ENCODE measurements at regions not wholly inside any gene's neighbourhood (a gene's known extent, or its start where the extent isn't known, plus 50 kb on each side); places are given as distances from the start of the nearest gene placed in this dataset.

DNA sequence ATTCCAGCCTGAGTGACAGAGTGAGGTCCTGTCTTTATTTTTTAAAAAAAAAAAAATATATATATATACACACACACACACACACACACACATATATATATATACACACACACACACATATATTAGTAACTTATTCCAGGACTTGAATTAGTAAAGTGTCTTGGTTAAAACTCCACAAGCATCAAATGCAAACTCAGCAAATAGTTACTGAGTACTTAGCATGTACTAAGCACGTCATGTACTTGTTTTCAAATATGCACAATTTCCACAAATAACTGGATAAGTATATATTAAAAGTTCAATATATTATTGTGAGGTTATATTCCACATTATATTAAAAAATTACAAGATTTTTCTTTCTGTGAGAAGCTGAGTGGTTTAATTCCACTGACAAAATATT is 304.7 kb downstream of the ZEB2 start:
- DNase-seq (ENCODE audit: low read depth): no peak

GRCh38 chr2:144213797-144214196 is 306.1 kb downstream of the ZEB2 start:
- no peak for DNase-seq (ENCODE audit: low read depth)

- DNase-seq (ENCODE audit: low read depth): no peak
Observed at GRCh38 chr2:144211826-144212225, 308.1 kb downstream of the ZEB2 start.

- no peak for DNase-seq (ENCODE audit: low read depth)
Observed at GRCh38 chr2:144211065-144211464, 308.9 kb downstream of the ZEB2 start.

DNA sequence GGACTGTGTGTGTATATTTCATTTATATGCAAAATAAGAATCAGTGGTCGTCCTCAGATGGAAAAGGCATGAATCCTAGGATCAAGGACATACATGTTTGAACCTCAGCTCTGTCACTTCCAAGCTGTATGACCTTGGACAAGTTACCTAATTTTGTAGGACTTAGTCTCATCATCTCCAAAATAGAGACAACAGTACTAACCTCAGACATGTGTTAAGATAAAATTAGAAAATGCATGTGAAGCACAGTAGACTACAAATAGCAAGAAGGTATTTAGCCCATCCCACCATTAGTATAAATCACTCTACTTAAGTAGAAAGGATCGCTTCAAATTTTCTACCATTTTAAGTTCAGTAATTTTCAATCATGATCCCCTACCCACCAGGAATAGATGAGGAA is 309.8 kb downstream of the ZEB2 start:
- DNase-seq (ENCODE audit: low read depth): no peak

DNA sequence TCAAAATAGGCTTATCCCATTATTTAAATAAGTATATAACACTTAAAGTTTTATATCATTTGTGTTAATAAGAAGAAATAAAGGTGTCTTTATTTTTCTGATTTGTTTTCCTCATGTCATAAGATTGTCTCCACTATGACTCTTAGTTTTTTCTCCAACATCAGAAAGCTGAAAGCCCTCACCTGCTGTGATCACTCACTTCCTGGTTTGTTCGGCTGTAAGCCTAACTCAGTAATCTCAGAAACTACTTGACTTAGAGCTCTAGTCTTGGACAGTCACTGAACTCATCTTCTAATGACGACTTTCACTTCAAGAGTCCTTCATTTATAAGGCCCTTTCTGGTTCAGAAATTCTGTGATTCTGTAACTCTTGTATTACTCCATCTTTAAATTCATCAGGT is 311.0 kb downstream of the ZEB2 start:
- no peak for DNase-seq (ENCODE audit: low read depth)

GRCh38 chr2:144206019-144206418 is 313.9 kb downstream of the ZEB2 start:
- no peak for DNase-seq (ENCODE audit: low read depth)

GRCh38 chr2:144201868-144202468 is 318.0 kb downstream of the ZEB2 start:
- DNase-seq (ENCODE audit: low read depth): no peak

DNA sequence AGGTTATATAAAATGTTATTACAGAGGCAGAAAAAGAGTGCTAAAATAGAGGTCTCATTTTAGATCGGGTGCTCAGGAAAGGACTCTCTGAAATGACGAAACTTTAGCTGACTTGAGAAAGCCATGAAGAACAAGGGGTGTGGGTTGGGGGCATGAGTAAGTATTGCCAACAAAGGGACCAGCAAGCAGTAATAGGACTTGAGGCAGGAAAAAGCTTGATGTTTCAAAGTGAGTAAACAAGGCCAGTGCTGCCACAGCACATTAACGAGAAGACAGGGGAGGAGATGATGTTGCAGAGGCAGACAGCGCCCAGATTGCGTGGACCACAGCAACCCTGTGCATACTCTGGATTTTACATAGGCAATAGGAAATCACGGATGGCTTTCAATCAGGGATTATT is 318.8 kb downstream of the ZEB2 start:
- DNase-seq (ENCODE audit: low read depth): no peak

GRCh38 chr2:144198116-144198515 is 321.8 kb downstream of the ZEB2 start:
- no peak for DNase-seq (ENCODE audit: low read depth)

DNA sequence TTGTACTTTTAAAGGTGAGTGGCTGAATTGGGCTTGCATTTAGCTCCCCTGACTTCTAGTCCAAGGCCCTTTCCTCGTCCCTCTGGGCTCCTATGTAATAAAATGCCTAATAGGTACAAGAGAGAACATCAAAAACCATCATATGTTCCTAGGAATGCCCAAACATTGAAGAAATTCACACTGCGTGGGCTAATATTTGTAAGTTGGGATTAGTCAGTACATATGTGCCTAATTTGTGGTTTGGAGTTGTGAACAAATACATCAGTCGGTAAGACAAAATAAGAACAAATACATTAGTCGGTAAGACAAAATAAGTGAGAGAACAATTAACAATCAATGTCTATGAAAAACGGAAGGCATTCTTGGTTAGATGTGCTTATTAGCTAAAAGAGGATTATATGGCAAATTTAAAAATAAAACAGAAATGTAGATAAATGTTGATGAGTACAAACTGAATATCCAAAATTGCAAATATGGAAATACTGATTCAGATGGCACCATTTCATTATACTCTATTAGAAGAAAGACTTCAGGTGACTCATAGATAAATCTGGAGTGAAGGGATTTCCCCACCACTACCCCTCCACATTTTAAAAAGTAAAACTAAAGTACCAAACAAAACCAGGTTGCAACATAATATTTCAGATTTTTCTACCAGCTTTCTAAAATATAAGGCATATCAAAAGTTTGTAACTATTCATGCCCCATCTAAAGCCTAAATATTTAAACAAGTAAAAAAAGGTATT is 325.4 kb downstream of the ZEB2 start:
- DNase-seq (ENCODE audit: low read depth): no peak

- DNase-seq (ENCODE audit: low read depth): no peak
Observed at GRCh38 chr2:144190908-144191605, 328.9 kb downstream of the ZEB2 start.

- peak; percentile 54 for DNase-seq (ENCODE audit: low read depth)
Observed at GRCh38 chr2:144183727-144184126, 336.2 kb downstream of the ZEB2 start.

DNA sequence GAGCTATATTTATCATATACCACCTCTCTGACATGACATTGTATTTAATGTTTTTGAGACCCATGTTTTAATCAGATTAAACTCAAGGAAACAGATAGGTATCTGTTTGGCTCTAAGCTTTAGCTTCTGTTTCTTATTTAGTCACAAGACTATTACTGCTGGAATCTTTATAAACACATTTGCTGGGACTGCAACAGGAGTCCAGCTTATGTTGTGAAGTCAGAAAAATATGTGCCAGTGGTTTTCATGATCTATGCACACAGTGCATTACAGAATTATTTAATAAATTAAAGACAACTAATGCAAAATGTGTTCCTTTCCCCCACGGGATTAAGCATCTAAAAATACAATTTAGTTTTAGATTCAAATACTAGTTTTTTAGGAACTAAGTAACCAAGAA is 338.9 kb downstream of the ZEB2 start:
- no peak for DNase-seq (ENCODE audit: low read depth)

DNA sequence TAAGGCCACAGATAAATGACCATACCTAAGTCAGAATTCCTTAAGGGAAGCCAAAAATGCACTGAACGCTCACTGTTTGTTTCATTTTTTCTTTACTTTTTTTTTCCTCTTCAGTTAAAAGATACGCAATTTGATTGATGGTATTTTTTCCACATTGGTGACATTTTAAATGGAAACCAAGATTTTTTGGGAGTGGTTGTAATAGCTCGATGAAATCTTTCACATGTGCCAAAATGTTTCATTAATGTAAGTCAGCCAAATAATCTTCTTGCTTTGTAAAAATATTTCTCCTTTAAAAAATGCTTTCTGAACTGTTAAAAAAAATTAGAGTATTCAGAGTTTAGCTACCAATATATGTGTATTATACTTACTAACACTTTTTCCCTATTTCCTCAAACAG is 339.8 kb downstream of the ZEB2 start:
- DNase-seq (ENCODE audit: low read depth): no peak

DNA sequence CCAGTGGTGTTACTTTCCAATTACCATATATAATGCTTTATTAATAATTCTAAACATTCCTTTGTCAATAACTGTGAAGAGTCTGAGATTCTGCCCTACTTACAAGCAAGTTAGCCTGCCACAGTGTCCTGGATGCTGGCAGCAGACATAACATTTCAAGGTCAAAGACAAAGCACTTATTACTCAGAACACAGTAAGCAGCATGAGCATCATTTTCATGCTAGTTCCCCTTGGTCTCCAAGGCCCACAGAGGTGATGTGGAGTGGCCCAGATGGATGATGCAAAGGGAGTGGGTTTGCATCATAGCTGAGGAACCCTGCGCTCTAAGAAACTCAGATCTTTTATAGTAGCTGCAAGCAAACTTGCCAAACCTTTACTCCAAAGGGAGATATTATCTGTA is 349.7 kb downstream of the ZEB2 start:
- no peak for DNase-seq (ENCODE audit: low read depth)

DNA sequence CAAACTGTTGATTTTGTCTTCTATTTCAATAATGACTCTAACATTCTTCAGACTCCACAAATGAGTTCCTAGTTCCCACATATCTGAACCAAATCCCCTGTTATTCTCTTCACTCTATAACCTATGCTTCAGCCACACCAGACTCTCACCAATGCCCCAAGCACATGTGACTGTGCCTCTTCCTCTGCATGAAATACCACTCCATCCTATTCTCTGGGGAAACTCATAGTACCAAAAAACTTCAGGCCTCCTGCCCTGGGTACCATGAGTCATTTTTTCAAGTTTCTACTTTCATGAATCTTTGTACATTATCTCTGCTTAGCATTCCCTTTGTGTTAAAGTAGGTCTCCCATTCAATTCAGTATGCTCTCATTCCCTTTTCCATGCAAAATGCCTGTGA is 353.2 kb downstream of the ZEB2 start:
- DNase-seq (ENCODE audit: low read depth): no peak

DNA sequence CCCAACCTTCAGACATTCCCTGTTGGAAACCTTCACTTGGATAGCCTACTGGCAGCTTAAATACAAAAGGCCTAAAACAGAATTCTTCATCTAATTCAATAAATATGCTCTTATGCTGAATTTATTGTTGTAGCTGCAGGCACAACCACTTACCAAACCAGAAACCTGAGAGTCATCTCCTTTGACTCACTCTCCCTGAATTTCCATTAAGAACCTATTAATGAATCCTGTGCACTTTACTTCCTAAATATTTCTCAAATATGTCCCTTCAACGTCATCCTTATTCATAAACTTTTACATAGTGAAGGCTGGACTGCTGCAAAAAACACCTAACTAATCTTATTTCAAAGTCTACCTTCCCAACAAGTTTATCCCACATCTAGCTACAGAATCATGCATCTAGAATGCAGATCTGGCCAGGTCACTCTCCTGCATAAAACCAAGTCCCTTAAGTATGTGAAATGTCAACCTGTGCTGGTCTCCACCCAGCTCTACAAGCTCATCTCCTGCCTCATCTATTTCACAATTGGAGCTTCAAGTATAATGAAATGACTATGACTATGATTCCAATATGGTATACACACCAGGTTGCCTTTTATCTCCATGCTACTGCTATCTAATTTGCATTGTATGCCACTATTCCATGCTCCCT is 354.2 kb downstream of the ZEB2 start:
- DNase-seq (ENCODE audit: low read depth): no peak

DNA sequence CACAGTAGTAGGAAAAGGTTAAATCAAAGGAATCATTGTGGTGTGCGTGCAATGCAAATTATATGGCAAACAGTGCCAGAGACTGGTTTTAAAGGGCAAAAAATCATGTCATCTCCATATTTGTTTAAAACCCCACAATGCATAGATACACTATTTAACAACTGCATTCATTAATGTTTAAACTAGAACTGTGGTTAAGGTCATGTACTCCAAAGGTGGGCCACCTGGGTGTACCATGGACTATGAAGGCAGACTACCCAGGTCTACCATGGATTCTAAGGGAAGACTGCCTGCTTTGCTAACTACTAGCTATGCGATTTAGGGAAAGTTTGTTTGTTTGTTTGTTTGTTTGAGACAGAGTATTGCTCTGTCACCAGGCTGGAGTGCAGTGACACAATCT is 356.3 kb downstream of the ZEB2 start:
- no peak for DNase-seq (ENCODE audit: low read depth)

DNA sequence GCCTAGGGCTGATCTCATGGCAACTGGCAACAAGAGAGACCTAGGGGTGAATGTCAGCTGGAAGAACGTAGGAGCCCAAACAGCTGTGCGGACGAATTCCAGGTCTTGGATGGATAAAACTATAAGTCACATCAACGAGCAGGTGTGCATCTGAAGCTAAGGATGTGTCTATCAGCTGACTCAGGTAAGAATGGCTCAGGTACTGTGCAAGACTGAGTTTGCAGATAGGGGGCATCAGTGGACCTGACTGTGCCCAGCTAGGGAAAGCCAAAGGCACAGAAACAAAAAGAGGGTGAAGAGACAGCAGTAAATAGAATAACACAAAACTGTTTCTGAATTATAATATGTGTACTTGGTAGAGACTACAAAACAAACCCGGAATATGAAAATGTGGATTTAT is 357.3 kb downstream of the ZEB2 start:
- DNase-seq (ENCODE audit: low read depth): no peak

DNA sequence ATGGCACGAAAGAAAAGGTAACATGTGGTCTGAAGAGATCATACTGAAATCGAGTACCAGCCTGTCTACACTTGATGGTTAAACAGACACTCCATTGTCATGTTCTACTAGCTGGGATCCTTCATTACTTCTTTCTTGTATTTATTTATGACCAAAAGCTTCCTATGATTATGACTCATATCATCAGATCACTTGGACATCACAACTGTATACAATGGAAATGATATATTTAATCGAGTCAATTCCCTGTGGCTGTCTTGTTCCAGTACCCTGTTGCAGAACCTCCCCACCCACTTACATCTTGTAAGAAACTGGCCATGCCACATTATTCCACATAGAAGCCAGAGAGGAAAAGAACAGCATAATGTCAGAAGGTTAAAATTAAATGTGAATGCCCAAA is 358.9 kb downstream of the ZEB2 start:
- DNase-seq (ENCODE audit: low read depth): no peak

DNA sequence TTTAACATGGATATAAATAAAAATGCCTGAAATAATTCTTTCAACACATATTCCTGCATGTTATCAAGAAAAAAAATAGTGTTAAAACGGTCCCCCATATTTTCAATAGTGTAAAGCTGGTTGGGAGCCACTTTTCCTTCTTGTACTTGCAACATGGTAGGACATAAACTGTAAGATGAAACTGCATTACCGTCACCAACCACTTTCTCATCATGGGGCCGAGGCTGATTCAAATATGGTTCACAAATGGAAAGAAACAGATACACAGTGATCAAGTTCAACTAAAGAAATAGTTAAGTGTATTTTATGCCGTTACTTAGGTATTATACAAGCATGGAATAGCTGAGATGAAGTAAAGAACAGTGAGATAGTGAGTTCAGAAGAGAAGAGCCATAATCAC is 360.7 kb downstream of the ZEB2 start:
- no peak for DNase-seq (ENCODE audit: low read depth)

- DNase-seq (ENCODE audit: low read depth): no peak
Observed at GRCh38 chr2:144158096-144158495, 361.8 kb downstream of the ZEB2 start.

Measured in GM04503 (cell line).